Sigmoid colon (tissue), 4 donors: ENCODE measurements at regions not wholly inside any gene's neighbourhood (a gene's known extent, or its start where the extent isn't known, plus 50 kb on each side); places are given as distances from the start of the nearest gene placed in this dataset.

Source experiments
- EP300 ChIP-seq, 4 donors: sonication (generic); formaldehyde crosslinking; IDR thresholded peaks; one replicate each; pipeline ENCODE4 v1.6.1; 2017; ENCODE audit warnings: antibody characterized with exemption in 4 of 4
- POLR2A ChIP-seq, 2 donors: fragments of 450-650 bp; IDR thresholded peaks; one replicate each; pipeline ENCODE4 v1.6.1; 2016; ENCODE audit warnings: antibody characterized with exemption in 2 of 2, mild to moderate bottlenecking in 2 of 2, moderate library complexity in 2 of 2

DNA sequence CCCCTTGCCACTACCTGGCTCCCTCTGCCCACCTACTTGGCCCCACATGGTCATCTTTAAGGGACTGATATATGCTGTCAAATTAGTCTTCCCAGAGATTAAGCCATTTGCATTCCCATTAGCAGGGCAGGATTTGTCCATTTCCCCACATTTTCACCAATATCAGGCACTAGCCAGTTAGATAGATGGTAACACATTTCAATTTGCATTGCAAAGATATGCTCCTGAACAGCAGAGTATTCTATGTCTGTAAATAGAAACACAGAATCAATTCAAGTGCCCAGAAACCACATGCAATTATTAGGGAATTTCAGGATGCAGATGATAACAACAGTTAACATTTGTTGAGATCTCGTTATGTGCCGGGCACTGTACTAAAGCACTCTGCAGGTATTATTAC is 92.6 kb upstream of the IL12B start:
- no peak for TF ChIP-seq POLR2A (IDR thresholded peaks at IDR 0.05)
- no peak for TF ChIP-seq EP300 (IDR thresholded peaks at IDR 0.05)
